K562 (cell line): ENCODE measurements at regions not wholly inside any gene's neighbourhood (a gene's known extent, or its start where the extent isn't known, plus 50 kb on each side); places are given as distances from the start of the nearest gene placed in this dataset.

ENCODE experiments used
- ATAC-seq: fragments of 200-7000 bp; cut with Tn5 transposase; 3 replicates; pipeline ENCODE4 v1.9.1; 2020; ENCODE audit warnings: moderate library complexity
- BruUV-seq: library from RNA; stranded (reverse); fragments of 400-500 nt; replicated peaks from 2 replicates; lab custom pipeline; 2021; lab: Mats Ljungman, UMichigan
- CTCF ChIA-PET: fragments of 300-600 bp; formaldehyde crosslinking; extraction: SDS; loops from one replicate; lab custom pipeline; 2021; ENCODE audit warnings: low intra/inter-chr PET ratio; lab: Yijun Ruan, JAX
- POLR2A ChIA-PET: fragments of 300-600, 350-650 bp; sonication (Branson Sonifier 250); formaldehyde crosslinking; extraction: SDS; loops from one replicate; lab custom pipeline; 2021; ENCODE audit warnings: antibody characterized with exemption, inconsistent platforms; lab: Yijun Ruan, JAX
- DNase-seq, 4 experiments: peaks; one replicate each; pipeline versions ENCODE4 v3.0.0 to v3.0.0-alpha.2; 2011 to 2018; ENCODE audit warnings: low spot score in 3 of 4, mixed read lengths in 3 of 4; ENCODE audit errors: extremely low read depth in 1 of 4
- FAIRE-seq: peaks from 2 replicates; lab custom pipeline; 2011; peaks lifted over from hg19 to GRCh38; lab: Jason Lieb, UNC
- H2AFZ ChIP-seq: 2 replicates; pipeline ENCODE4 v1.6.0; 2011; ENCODE audit warnings: low read depth, low read length, control low read depth, inconsistent platforms
- H3K27ac ChIP-seq: fragments of 200-600 bp; 3 replicates; pipeline ENCODE4 v1.8.0; 2011; ENCODE audit warnings: low read depth, mild to moderate bottlenecking, control low read depth, inconsistent platforms, low read length, moderate library complexity, mixed read lengths; ENCODE audit errors: extremely low read depth
- H3K27me3 ChIP-seq, 2 experiments: fragments of 300-600 bp in 1 of 2; 2 replicates in 1 of 2; 3 replicates in 1 of 2; pipeline versions ENCODE4 v1.6.0 to v1.8.0; 2011; ENCODE audit warnings: inconsistent platforms in 2 of 2, low read length in 2 of 2, mild to moderate bottlenecking in 1 of 2, mixed read lengths in 1 of 2, moderate library complexity in 1 of 2; ENCODE audit not compliant: control insufficient read depth in 2 of 2, insufficient read depth in 2 of 2
- H3K36me3 ChIP-seq: fragments of 300-600 bp; 3 replicates; pipeline ENCODE4 v1.8.0; 2011; ENCODE audit warnings: mild to moderate bottlenecking, low read length, inconsistent platforms; ENCODE audit not compliant: control insufficient read depth, insufficient read depth
- H3K4me1 ChIP-seq, 2 experiments: fragments of 200-600 bp in 1 of 2; replicated peaks in 1 of 2; 2 replicates in 1 of 2; 3 replicates in 1 of 2; pipeline versions ENCODE4 v1.5.1 to v1.8.0; 2011; ENCODE audit warnings: inconsistent platforms in 2 of 2, low read length in 2 of 2, mild to moderate bottlenecking in 1 of 2, mixed read lengths in 1 of 2, moderate library complexity in 1 of 2; ENCODE audit not compliant: control insufficient read depth in 2 of 2, insufficient read depth in 2 of 2
- H3K4me2 ChIP-seq: 2 replicates; pipeline ENCODE4 v1.6.1; 2011; ENCODE audit warnings: low read length, control low read depth, inconsistent platforms, mixed read lengths; ENCODE audit not compliant: insufficient read depth
- H3K4me3 ChIP-seq: fragments of 200-600 bp; sonication (generic), shearing (Covaris generic); 2 replicates; pipeline ENCODE4 v1.5.1; 2016; ENCODE audit warnings: control low read depth, inconsistent platforms
- H3K79me2 ChIP-seq: fragments of 200-600 bp; 3 replicates; pipeline ENCODE4 v1.8.0; 2011; ENCODE audit warnings: low read length, inconsistent platforms; ENCODE audit not compliant: control insufficient read depth, insufficient read depth
- H3K9ac ChIP-seq, 2 experiments: 2 replicates each; pipeline versions ENCODE4 v1.6.0 to v1.6.1; 2011; ENCODE audit warnings: low read depth in 2 of 2, low read length in 2 of 2, control low read depth in 1 of 2, inconsistent platforms in 1 of 2, mild to moderate bottlenecking in 1 of 2, mixed read lengths in 1 of 2; ENCODE audit not compliant: insufficient read depth in 1 of 2
- H3K9me1 ChIP-seq: one replicate; pipeline ENCODE4 v1.6.0; 2011; ENCODE audit warnings: inconsistent platforms, mild to moderate bottlenecking, low read length, moderate library complexity; ENCODE audit not compliant: control insufficient read depth, insufficient read depth
- H3K9me3 ChIP-seq: replicated peaks from 2 replicates; pipeline ENCODE4 v1.5.1; 2011; ENCODE audit warnings: low read depth, low read length, inconsistent platforms; ENCODE audit not compliant: control insufficient read depth, insufficient read depth
- H4K20me1 ChIP-seq: replicated peaks from 2 replicates; pipeline ENCODE4 v1.6.1; 2011; ENCODE audit warnings: low read length, inconsistent platforms, mixed read lengths; ENCODE audit not compliant: control insufficient read depth, insufficient read depth
- NBN ChIP-seq: fragments of 450-650 bp; IDR thresholded peaks from 2 replicates; pipeline ENCODE4 v1.6.1; 2016; ENCODE audit warnings: low read depth, mild to moderate bottlenecking
- NCOA2 ChIP-seq, 2 experiments: fragments of 450-650 bp; IDR thresholded peaks; 2 replicates each; pipeline ENCODE4 v1.6.1; 2018; ENCODE audit warnings: mild to moderate bottlenecking in 2 of 2, moderate library complexity in 1 of 2; ENCODE audit not compliant: partially characterized antibody in 2 of 2
- NFE2 ChIP-seq: IDR thresholded peaks from 2 replicates; pipeline ENCODE4 v1.6.1; 2014; ENCODE audit warnings: antibody characterized with exemption, low read depth
- PCBP2 ChIP-seq: fragments of 200-400 bp; formaldehyde crosslinking; IDR thresholded peaks from 2 replicates; pipeline ENCODE4 v1.6.1; 2018; ENCODE audit warnings: low read length, low read depth, mild to moderate bottlenecking, moderate library complexity; ENCODE audit not compliant: poor library complexity, severe bottlenecking
- TAF9B ChIP-seq: fragments of 450-650 bp; IDR thresholded peaks from 2 replicates; pipeline ENCODE4 v1.6.1; 2018; ENCODE audit warnings: mild to moderate bottlenecking; ENCODE audit not compliant: partially characterized antibody
- XRCC4 ChIP-seq: IDR thresholded peaks from one replicate; pipeline ENCODE4 v1.6.1; 2011; ENCODE audit not compliant: insufficient read depth, insufficient read length; ENCODE audit errors: extremely low read depth
- ZNF551 ChIP-seq: fragments of 250-450 bp; sonication (Bioruptor Pico); IDR thresholded peaks from 2 replicates; pipeline ENCODE4 v1.5.0; 2021; ENCODE audit warnings: mild to moderate bottlenecking, moderate library complexity
- WGBS: fragments of 100-300 bp; shearing (Covaris generic); methylation state at CpG from one replicate; pipeline ENCODE4 v1.1.6; 2016; ENCODE audit warnings: low coverage, mixed read lengths; ENCODE audit not compliant: insufficient coverage; ENCODE audit errors: missing lambda C conversion rate; 5-methylcytosine and 5-hydroxymethylcytosine counted together
- in situ Hi-C: fragments of 300-500 bp; cut with MboI; formaldehyde crosslinking; loops from 4 replicates; pipeline ENCODE4 v1.15.0; 2018; ENCODE audit warnings: inconsistent platforms, mixed read lengths
- intact Hi-C: fragments of 100-400 bp; cut with micrococcal nuclease; formaldehyde crosslinking; loops from 2 replicates; pipeline ENCODE4 v1.14.2; 2022
- TF ChIP-seq, protein P1 (sequence below): fragments of 200-800 bp; sonication (Bioruptor generic); IDR thresholded peaks from 2 replicates; pipeline ENCODE4 v1.6.1; 2017; ENCODE audit warnings: missing genetic modification characterization, missing compliant biosample characterization

DNA sequence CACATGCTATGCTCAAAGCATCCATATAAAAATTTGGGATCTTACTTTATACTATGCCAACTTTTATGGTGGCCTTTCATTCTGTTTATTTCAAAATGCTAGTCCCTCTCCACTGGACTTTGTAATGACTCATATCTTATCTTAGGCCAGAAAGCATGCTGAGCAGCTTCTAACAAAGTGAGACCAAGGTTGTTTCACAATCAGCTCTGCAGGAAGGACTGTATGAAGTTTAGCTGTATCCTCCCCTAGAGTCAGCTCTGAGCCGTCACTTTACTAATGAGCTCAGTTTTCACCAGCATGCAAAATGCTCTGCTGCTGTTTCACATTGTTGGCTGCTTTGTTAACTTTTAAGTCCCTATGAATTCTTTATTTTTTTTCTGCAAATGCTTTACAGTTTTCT, 1608.8 kb downstream of the OLFM4 start:
- no peaks in the 10 kb centered on the region for H3K4me1 ChIP-seq
- no peak overlapping the region for H3K9ac ChIP-seq
- H3K4me3 ChIP-seq = no peak overlapping the region
- H3K27ac ChIP-seq = no peak overlapping the region
- no peak for DNase-seq
- H3K79me2 ChIP-seq = no peaks in the 10 kb centered on the region
- ChIA-PET CTCF (no interaction called here), POLR2A (no interaction called here)
- in situ Hi-C loops (no loop called here), intact Hi-C loops (no loop called here)
- no peak for ATAC-seq
- no TSS peak for BruUV-seq
- H3K9me1 ChIP-seq = no peaks in the 10 kb centered on the region
- no peaks in the 10 kb centered on the region for H3K36me3 ChIP-seq
- no peaks in the 10 kb centered on the region for H3K9me3 ChIP-seq
- TF ChIP-seq ZNF551 (CRISPR knock-in tag) = no peak
- no peak for TF ChIP-seq NFE2
- TF ChIP-seq TAF9B = no peak
- no peak for TF ChIP-seq NBN
- TF ChIP-seq, protein P1, sequence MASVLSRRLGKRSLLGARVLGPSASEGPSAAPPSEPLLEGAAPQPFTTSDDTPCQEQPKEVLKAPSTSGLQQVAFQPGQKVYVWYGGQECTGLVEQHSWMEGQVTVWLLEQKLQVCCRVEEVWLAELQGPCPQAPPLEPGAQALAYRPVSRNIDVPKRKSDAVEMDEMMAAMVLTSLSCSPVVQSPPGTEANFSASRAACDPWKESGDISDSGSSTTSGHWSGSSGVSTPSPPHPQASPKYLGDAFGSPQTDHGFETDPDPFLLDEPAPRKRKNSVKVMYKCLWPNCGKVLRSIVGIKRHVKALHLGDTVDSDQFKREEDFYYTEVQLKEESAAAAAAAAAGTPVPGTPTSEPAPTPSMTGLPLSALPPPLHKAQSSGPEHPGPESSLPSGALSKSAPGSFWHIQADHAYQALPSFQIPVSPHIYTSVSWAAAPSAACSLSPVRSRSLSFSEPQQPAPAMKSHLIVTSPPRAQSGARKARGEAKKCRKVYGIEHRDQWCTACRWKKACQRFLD = no peak
- no peak for TF ChIP-seq XRCC4
- no peak for TF ChIP-seq PCBP2
- TF ChIP-seq NCOA2 (IDR thresholded peaks at IDR 0.05; ENCODE audit: partially characterized antibody in 2 of 2) = no peak
- FAIRE-seq = no peak
- no peaks in the 10 kb centered on the region for H4K20me1 ChIP-seq
- no peaks in the 10 kb centered on the region for H3K27me3 ChIP-seq
- H3K4me2 ChIP-seq = no peak overlapping the region
- H2AFZ ChIP-seq = no peak overlapping the region
- 0% methylated on average over 1 of the region's 1 CpG for WGBS
